Brain microvascular endothelial cell (primary cell): ENCODE measurements at regions not wholly inside any gene's neighbourhood (a gene's known extent, or its start where the extent isn't known, plus 50 kb on each side); places are given as distances from the start of the nearest gene placed in this dataset.

Experiments
- DNase-seq: peaks from one replicate; pipeline ENCODE4 v3.0.0-alpha.2; 2020
- H3K27ac ChIP-seq: fragments of 250-450 bp; sonication (Bioruptor Pico); 2 replicates; pipeline ENCODE4 v1.5.1; 2020; ENCODE audit warnings: mild to moderate bottlenecking, moderate library complexity
- H3K27me3 ChIP-seq: fragments of 250-450 bp; sonication (Bioruptor Pico); replicated peaks from 2 replicates; pipeline ENCODE4 v1.5.1; 2020; ENCODE audit warnings: mild to moderate bottlenecking
- H3K36me3 ChIP-seq: fragments of 250-450 bp; sonication (Bioruptor Pico); replicated peaks from 2 replicates; pipeline ENCODE4 v1.5.1; 2020; ENCODE audit warnings: mild to moderate bottlenecking
- H3K4me3 ChIP-seq: 2 replicates; pipeline ENCODE4 v1.5.1; 2011; ENCODE audit warnings: low read depth, mild to moderate bottlenecking, control low read depth, low read length, moderate library complexity
- in situ Hi-C: cut with HindIII; loops from 2 replicates; pipeline ENCODE4 v1.10.0; 2017; ENCODE audit warnings: low sequenced_read_pairs, low pct_ligation_motif_present
- TF ChIP-seq, protein P1 (sequence below): IDR thresholded peaks from 2 replicates; pipeline ENCODE4 v1.5.1; 2011; ENCODE audit warnings: low read depth, mild to moderate bottlenecking, moderate library complexity, low read length, control low read depth, inconsistent platforms; ENCODE audit errors: missing control alignments

DNA sequence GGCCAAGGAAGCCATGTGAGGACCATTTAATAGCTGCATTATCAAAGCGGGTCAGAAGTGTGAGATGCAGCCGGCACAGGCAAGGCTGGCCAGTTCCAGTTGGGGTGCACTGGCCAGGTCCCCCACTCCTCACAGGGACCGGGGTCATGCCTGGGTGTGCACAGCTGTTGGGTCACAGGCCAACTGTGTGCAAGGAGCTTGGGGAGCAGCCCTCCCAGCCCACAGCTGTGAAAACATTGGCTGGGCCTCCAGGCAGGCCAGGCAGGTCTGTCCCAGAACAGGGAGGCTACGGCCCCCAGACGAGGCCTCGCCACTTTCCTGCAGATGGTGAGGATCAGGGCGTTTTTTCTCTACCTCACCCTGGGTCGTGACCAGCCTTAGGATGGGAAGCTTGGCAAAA, 521.0 kb downstream of the NTRK3 start:
- no peaks in the 10 kb centered on the region for H3K27me3 ChIP-seq

DNA sequence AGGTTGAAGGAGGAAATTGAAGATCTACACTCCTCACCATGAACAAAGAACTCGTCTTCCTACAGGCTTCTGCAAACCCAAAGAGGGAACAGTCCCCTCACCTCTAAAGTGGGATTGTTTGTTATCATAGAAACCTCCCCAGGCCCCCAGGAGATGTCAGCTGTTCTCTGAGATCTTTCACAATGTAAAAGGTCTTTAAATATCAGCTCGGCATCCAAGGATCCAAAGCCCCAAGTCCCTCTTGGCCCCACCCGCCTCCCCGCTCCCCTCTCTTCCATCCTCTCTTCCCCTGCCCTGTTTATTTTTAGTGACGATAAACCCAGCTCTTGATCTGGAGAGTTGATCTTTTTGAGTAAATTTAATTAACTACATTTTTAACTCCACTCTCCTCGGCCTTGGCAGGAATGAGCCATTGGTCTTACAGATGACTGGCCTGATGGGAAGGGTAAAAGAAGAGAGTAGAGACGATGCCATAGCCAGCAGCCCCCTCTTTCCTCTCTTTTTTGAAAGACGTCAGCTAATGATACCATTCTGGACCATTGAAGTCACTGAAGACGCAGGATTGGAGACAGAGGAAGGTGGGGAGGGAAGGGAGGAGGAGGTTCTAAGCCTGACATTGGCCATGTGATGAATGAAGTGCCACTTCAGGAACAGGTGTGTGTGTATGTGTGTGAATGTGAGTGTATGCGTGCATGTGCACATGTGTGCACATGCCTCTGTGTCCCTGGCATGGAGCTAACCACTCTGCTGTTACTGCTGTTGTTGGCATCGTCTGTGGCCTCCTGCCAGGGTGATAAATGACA, 521.8 kb downstream of the NTRK3 start:
- Histone ChIP-seq H3K27me3 (no peaks in the 10 kb centered on the region), H3K4me3 (no peak overlapping the region), H3K36me3 (no peaks in the 10 kb centered on the region), H3K27ac (no peak overlapping the region)
- in situ Hi-C loops, result no loop called here
- TF ChIP-seq, protein P1, sequence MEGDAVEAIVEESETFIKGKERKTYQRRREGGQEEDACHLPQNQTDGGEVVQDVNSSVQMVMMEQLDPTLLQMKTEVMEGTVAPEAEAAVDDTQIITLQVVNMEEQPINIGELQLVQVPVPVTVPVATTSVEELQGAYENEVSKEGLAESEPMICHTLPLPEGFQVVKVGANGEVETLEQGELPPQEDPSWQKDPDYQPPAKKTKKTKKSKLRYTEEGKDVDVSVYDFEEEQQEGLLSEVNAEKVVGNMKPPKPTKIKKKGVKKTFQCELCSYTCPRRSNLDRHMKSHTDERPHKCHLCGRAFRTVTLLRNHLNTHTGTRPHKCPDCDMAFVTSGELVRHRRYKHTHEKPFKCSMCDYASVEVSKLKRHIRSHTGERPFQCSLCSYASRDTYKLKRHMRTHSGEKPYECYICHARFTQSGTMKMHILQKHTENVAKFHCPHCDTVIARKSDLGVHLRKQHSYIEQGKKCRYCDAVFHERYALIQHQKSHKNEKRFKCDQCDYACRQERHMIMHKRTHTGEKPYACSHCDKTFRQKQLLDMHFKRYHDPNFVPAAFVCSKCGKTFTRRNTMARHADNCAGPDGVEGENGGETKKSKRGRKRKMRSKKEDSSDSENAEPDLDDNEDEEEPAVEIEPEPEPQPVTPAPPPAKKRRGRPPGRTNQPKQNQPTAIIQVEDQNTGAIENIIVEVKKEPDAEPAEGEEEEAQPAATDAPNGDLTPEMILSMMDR, result no peak
- no peak for DNase-seq

More for the DNA sequence above, 521.0 kb downstream of the NTRK3 start:
- DNase-seq, result no peak
- Histone ChIP-seq H3K4me3 (no peak overlapping the region), H3K27ac (no peak overlapping the region), H3K36me3 (no peaks in the 10 kb centered on the region)
- in situ Hi-C loops, result no loop called here
- TF ChIP-seq, protein P1, result no peak

DNA sequence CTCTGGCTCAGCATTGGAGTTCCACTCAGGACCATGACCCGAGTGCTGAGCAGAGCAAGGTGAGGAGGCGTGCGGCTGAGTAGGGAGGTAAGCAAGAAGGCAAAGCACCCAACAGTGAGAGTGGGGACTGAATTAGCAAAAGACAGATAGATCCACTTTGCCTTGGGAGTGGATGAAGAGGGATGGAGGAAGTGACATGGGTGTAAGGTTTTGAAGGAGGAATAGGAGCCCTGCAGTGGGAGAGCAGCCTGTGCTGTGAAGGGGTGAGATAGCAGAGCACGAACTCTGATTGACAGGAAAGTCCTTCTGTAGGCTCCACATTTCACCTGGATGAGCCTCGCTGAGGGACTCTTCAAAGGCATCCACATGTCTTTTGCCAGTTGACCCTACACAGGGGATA, 522.6 kb downstream of the NTRK3 start:
- TF ChIP-seq, protein P1, result no peak
- H3K27me3 ChIP-seq, result no peaks in the 10 kb centered on the region
- H3K36me3 ChIP-seq, result no peaks in the 10 kb centered on the region
- H3K27ac ChIP-seq, result no peak overlapping the region
- no peak for DNase-seq
- no peak overlapping the region for H3K4me3 ChIP-seq
- in situ Hi-C loops, result no loop called here

DNA sequence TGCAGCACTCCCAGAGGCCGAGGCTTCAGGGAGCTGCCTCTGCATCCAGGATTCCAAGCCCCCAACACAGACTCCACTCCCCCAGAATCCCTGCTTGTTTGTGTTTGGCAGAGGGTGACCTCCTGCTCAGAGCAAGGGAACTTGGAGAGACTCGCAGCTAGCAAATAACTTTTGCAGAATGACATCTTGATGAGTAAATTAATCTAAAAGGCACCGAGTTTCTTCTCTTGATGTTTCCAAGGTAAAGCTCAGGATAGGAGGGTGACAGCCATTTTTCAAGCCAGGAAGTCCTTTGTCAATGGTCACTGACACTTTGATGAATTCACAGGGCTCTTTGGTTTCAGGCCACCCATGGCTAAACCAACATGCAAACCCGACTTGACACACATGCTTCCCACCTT, 523.0 kb downstream of the NTRK3 start:
- no peaks in the 10 kb centered on the region for H3K36me3 ChIP-seq
- no peaks in the 10 kb centered on the region for H3K27me3 ChIP-seq
- TF ChIP-seq, protein P1, result no peak
- no peak for DNase-seq
- no peak overlapping the region for H3K4me3 ChIP-seq
- no peak overlapping the region for H3K27ac ChIP-seq
- in situ Hi-C loops, result no loop called here

DNA sequence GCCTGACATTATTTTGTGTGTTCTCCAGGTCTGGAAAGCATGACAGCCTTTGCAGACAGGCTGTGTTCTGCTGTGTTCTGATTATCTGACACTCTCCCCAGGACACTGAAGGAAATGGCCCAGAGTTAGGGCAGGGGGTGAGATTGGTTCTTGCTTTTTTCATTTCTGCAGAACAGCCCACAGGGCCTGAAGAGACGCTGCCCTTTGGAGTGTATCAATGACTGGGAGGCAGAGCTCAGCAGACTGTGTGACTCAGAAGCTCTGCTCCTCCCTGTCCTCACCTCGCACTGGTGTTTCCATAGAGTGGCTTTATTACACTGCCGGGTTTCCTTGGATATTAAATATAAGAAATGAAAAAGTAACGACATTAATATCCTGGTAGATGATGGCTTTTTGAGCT, 523.6 kb downstream of the NTRK3 start:
- Histone ChIP-seq H3K36me3 (no peaks in the 10 kb centered on the region), H3K27me3 (no peaks in the 10 kb centered on the region), H3K27ac (no peak overlapping the region), H3K4me3 (no peak overlapping the region)
- in situ Hi-C loops, result no loop called here
- TF ChIP-seq, protein P1, result no peak
- DNase-seq, result peak; percentile 33

DNA sequence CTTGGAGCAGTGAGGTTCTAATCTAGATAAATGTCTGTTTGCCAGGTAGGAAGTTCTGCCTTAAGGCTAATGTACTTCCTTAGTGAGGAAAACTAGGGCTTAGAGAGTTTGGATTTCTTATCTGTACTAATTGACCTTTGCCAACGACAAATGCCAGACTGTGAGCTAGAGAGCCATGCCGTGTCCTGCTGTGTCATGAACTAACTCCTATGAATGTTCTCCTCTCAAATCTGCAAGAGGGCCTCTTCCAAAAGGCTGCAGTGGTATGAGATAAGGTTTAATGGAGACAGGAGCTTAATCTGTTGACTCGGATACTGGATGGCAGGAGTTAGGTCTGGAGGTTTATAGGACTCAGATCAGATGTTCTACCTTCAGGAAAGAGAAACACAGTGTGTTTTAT, 524.9 kb downstream of the NTRK3 start:
- no peak for DNase-seq
- Histone ChIP-seq H3K27ac (no peak overlapping the region), H3K36me3 (no peaks in the 10 kb centered on the region), H3K4me3 (no peak overlapping the region), H3K27me3 (no peaks in the 10 kb centered on the region)
- in situ Hi-C loops, result no loop called here
- TF ChIP-seq, protein P1, result no peak
